GM23338 (cell line): ENCODE measurements at regions not wholly inside any gene's neighbourhood (a gene's known extent, or its start where the extent isn't known, plus 50 kb on each side); places are given as distances from the start of the nearest gene placed in this dataset.

ENCODE experiments used
- NANOG ChIP-seq: IDR thresholded peaks from 2 replicates; pipeline ENCODE4 v1.6.1; 2016; ENCODE audit warnings: antibody characterized with exemption, borderline replicate concordance
- TF ChIP-seq, protein P1 (sequence below), 2 experiments: fragments of 200-600 bp in 1 of 2; sonication (generic) in 1 of 2; conservative IDR thresholded peaks; 2 replicates each; pipeline versions ENCODE4 v1.5.1 to v1.6.1; 2016 to 2017; ENCODE audit warnings: antibody characterized with exemption in 2 of 2, low read depth in 2 of 2, mild to moderate bottlenecking in 2 of 2, moderate library complexity in 1 of 2
- TF ChIP-seq, protein P2 (sequence below): IDR thresholded peaks from one replicate; pipeline ENCODE4 v1.6.1; 2018; ENCODE audit warnings: antibody characterized with exemption; ENCODE audit not compliant: unreplicated experiment

DNA sequence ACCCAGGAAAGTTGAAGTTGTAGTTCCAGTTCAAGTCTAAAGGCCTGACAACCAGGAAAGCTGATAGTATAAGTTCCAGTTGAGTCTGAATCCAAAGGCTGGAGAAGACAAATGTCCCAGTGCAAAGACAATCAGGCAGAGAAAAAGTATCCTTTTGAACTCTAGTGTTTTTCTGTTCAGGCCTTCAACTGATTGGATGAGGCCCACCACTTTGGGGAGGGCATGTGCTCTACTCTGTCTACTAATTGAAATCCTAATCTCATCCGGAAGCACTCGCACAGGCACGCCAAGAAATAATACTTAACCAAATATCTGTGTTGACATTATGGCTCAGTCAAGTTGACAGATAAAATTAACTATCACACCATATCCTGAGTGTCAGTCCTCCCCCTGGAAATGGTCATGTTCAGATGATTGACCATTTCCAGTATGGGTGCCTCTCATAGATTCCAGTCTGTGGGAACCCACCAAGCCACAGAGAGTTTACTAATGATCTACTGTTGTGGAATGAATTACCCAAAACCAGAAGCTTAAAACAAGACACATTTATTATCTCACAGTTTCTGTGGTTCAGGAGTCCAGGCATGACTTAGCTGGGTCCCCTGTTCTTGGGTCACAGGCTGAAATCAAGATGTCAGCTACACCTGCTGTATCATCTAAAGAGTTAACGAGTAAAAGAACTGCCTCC, 296.3 kb upstream of the ZP4 start:
- TF ChIP-seq, protein P1, sequence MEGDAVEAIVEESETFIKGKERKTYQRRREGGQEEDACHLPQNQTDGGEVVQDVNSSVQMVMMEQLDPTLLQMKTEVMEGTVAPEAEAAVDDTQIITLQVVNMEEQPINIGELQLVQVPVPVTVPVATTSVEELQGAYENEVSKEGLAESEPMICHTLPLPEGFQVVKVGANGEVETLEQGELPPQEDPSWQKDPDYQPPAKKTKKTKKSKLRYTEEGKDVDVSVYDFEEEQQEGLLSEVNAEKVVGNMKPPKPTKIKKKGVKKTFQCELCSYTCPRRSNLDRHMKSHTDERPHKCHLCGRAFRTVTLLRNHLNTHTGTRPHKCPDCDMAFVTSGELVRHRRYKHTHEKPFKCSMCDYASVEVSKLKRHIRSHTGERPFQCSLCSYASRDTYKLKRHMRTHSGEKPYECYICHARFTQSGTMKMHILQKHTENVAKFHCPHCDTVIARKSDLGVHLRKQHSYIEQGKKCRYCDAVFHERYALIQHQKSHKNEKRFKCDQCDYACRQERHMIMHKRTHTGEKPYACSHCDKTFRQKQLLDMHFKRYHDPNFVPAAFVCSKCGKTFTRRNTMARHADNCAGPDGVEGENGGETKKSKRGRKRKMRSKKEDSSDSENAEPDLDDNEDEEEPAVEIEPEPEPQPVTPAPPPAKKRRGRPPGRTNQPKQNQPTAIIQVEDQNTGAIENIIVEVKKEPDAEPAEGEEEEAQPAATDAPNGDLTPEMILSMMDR (conservative IDR thresholded peaks at IDR 0.05; ENCODE audit: low read depth in 2 of 2) = no peak
- TF ChIP-seq, protein P2, sequence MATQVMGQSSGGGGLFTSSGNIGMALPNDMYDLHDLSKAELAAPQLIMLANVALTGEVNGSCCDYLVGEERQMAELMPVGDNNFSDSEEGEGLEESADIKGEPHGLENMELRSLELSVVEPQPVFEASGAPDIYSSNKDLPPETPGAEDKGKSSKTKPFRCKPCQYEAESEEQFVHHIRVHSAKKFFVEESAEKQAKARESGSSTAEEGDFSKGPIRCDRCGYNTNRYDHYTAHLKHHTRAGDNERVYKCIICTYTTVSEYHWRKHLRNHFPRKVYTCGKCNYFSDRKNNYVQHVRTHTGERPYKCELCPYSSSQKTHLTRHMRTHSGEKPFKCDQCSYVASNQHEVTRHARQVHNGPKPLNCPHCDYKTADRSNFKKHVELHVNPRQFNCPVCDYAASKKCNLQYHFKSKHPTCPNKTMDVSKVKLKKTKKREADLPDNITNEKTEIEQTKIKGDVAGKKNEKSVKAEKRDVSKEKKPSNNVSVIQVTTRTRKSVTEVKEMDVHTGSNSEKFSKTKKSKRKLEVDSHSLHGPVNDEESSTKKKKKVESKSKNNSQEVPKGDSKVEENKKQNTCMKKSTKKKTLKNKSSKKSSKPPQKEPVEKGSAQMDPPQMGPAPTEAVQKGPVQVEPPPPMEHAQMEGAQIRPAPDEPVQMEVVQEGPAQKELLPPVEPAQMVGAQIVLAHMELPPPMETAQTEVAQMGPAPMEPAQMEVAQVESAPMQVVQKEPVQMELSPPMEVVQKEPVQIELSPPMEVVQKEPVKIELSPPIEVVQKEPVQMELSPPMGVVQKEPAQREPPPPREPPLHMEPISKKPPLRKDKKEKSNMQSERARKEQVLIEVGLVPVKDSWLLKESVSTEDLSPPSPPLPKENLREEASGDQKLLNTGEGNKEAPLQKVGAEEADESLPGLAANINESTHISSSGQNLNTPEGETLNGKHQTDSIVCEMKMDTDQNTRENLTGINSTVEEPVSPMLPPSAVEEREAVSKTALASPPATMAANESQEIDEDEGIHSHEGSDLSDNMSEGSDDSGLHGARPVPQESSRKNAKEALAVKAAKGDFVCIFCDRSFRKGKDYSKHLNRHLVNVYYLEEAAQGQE = no peak
- TF ChIP-seq NANOG = no peak
